Esophagus squamous epithelium (tissue), 4 donors: ENCODE measurements at regions not wholly inside any gene's neighbourhood (a gene's known extent, or its start where the extent isn't known, plus 50 kb on each side); places are given as distances from the start of the nearest gene placed in this dataset.

Experiments used
- CTCF ChIP-seq, 6 experiments: fragments of 450-650 bp in 4 of 6; fragments of 200-600 bp in 2 of 6; sonication (generic) in 2 of 6; IDR thresholded peaks; one replicate each; pipeline ENCODE4 v1.5.1; 2016 to 2019; ENCODE audit warnings: antibody characterized with exemption in 6 of 6, mild to moderate bottlenecking in 4 of 6, moderate library complexity in 4 of 6
- POLR2A ChIP-seq, 4 donors: fragments of 450-650 bp; IDR thresholded peaks; one replicate each; pipeline ENCODE4 v1.6.1; 2017; ENCODE audit warnings: antibody characterized with exemption in 4 of 4, mild to moderate bottlenecking in 4 of 4, moderate library complexity in 3 of 4

GRCh38 chr6:86723151-86723550 lies 214.2 kb upstream of the HTR1E start:
- TF ChIP-seq POLR2A (IDR thresholded peaks at IDR 0.05) (no peak), CTCF (IDR thresholded peaks at IDR 0.05) (no peak)
